HG03354 (cell line): ENCODE measurements at regions not wholly inside any gene's neighbourhood (a gene's known extent, or its start where the extent isn't known, plus 50 kb on each side); places are given as distances from the start of the nearest gene placed in this dataset.
A peak's percentile ranks its signal among the peaks of the same experiment; 100 is the strongest.
"Not testable (repeated sequence)": the region's sequence is repeated elsewhere in the genome, so short reads cannot be mapped to it uniquely, and the experiment has no call there.

Source experiments
- ATAC-seq: cut with Tn5 transposase; IDR thresholded peaks from one replicate; pipeline ENCODE4 v1.9.1; 2021; ENCODE audit warnings: mild to moderate bottlenecking; ENCODE audit not compliant: unreplicated experiment, poor library complexity, severe bottlenecking

DNA sequence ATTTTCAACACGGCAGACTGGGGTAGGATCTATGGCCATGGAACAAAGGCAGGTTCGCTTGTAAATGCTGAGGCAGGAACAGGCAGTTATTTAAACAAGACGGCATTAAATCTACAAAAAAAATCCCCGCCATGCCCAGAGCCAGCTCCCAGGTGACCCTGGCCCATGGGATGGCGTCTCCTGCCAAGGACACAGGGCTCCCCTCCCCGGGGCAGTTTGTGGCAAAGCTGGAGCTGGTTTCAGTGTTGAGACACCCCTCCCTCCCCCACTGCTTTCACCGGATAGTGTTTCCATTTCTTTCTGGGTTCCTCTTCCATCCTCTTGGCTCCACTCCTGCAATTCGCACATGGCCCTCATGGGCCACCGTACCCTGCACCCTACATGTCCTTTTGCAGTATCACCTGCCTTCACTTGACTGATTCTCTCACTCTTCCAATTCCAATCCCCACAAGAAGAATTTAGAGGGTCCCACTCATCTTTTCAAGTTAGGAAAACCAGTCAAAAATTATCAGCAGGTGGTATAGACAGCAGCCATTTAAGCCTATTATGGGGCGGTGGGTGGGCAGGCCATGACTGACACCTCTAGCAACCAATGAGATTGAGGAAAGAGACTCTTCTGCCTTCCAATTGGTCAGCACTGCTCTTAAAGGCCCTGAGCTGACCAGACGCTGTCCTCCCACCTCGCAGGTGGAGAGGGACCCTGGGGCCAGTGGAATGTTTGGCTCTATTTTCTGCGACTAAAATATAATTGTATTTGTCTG is 52.0 kb downstream of the OLIG1 start:
- ATAC-seq, result no peak

DNA sequence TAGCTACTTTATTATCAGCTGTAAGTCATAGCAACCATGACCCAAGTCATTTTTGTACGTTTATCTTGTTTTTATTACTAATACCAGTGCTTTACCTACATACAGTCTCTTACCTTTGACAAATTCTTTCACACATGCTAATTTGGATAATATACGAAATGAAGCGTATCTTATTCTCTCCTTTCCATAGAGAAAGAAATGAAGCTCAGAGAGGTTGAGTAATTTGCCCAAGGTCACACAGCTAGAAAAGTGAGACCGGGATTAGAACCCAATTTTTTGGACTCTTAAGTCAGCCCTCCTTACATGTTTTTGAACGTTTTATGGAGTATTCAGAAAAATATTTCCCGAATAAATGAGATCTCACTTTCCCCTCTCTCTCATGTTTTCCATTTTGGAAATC is 52.6 kb downstream of the OLIG1 start:
- ATAC-seq, result no peak

GRCh38 chr21:33123374-33124123 is 53.6 kb downstream of the OLIG1 start:
- no peak for ATAC-seq

GRCh38 chr21:33124889-33125288 is 54.9 kb downstream of the OLIG1 start:
- ATAC-seq, result no peak

- ATAC-seq, result no peak
These were observed 55.9 kb downstream of the OLIG1 start for GRCh38 chr21:33125680-33126375.

GRCh38 chr21:33126569-33126968 is 56.6 kb downstream of the OLIG1 start:
- no peak for ATAC-seq

DNA sequence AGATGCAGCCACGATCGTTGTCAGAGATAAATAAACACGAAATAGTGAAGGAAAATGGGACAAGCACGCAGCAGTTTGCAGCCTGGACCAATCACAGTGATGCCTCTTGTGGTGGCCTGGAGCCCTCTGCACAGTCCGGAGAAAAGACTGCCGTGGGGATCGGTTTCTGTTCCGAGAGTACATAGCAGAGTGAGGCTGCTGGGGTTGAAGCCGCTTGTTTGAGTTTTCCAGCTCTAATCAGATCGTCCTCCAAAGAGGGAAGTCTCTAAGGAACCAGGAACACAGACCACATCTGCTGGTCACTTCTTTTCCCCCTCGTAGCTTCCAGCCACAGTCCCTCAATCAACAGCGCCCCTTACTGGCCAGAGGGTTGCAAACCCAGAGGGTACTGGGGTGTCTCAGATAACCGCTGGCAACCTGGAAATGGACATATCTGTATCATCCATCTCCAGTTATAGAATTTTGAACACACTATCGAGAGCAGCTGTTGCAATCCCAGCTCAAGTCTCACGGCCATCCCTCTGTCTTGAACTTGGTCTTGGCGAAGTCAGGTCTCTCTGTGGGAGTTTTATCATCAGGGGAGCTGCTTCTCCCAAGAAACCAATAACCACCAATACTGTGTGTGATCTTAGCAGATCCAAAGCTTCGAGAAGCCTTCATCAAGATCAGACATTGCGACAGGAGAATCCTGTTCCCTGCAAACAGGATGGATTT is 57.4 kb downstream of the OLIG1 start:
- ATAC-seq, result peak; percentile 58

DNA sequence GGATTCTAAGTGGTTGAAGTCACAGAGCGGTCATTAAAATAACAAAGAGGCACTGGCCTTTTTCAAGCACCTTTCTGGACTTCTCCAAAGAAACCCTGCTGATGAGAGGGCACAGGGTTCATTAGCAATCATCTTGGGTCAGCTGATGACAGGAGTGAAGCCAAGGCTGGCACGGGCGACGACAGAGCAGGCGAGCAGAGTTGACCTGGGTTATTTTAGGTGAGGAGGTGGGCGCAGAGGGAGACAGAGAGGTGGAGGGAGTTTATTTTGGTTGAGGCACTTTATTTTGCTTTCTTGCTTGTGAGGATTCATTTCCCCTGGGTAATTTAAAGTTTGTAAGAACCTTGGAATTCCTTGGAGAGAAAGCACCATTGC is 57.9 kb downstream of the OLIG1 start:
- ATAC-seq, result no peak

GRCh38 chr21:33128538-33128937 is 58.6 kb downstream of the OLIG1 start:
- ATAC-seq, result no peak

DNA sequence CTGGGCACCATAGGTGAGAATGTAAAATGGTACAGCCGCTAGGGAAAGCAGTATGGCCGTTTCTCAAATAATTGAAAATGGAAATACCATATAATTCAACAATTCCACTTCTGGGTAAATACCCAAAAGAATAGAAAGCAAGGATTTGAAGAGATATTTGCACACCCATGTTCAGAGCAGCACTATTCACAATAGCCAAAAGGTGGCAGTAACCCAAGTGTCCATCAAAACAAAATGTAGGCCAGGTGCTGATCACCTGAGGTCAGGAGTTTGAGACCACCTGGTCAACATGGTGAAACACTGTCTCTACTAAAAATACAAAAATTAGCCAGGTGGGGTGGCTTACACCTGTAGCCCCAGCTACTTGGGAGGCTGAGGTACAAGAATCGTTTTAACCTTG is 62.1 kb downstream of the OLIG1 start:
- ATAC-seq, result no peak

GRCh38 chr21:33133892-33134291 is 64.0 kb downstream of the OLIG1 start:
- ATAC-seq, result no peak

DNA sequence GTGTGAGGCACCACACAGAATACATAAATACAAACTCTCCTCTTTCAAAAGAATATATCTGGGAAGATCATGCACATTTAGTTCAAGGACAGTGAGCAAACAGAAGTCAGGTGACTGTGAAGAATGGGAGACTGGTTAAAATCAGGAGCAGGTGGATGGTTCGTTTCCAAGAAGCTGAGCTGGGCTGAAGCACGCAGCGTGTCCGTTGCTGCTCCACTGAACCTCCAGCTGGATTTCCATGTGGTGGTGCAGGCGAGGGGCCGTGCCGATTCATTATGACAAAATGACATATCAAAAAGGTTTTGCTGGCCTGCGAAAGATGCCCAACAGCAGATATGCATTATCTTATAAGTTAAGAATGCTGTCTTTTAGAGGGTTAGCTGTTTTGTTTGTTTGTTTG is 66.0 kb downstream of the OLIG1 start:
- ATAC-seq, result no peak

- no peak for ATAC-seq
These were observed 67.0 kb downstream of the OLIG1 start for GRCh38 chr21:33136847-33137502.

DNA sequence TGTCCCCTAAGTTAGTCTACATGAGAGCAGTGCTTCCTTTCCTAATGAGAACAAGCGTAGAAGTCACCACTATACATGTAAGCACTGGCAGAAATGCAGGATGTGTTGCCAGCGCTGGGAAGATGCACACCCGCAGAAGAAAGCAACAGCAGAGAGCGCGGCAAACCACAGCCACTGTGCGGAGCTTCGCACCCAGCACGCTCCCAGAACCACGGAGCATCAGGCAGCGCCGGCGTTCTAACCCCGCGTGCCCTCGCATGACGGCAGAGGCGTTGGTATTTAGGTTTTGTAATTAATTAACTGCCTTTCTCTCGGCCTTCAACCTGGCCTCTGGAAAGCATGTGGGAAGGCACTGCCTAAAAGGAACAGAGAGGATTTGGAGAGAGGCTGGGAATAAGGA is 69.1 kb downstream of the OLIG1 start:
- ATAC-seq, result no peak

GRCh38 chr21:33140288-33140687 is 70.3 kb downstream of the OLIG1 start:
- no peak for ATAC-seq

- no peak for ATAC-seq
These were observed 76.5 kb downstream of the OLIG1 start for GRCh38 chr21:33146467-33146866.

- no peak for ATAC-seq
These were observed 79.2 kb downstream of the OLIG1 start for GRCh38 chr21:33149181-33149580.

- not testable (repeated sequence) for ATAC-seq
These were observed 78.8 kb upstream of the IFNAR2 start for GRCh38 chr21:33150968-33151367.

DNA sequence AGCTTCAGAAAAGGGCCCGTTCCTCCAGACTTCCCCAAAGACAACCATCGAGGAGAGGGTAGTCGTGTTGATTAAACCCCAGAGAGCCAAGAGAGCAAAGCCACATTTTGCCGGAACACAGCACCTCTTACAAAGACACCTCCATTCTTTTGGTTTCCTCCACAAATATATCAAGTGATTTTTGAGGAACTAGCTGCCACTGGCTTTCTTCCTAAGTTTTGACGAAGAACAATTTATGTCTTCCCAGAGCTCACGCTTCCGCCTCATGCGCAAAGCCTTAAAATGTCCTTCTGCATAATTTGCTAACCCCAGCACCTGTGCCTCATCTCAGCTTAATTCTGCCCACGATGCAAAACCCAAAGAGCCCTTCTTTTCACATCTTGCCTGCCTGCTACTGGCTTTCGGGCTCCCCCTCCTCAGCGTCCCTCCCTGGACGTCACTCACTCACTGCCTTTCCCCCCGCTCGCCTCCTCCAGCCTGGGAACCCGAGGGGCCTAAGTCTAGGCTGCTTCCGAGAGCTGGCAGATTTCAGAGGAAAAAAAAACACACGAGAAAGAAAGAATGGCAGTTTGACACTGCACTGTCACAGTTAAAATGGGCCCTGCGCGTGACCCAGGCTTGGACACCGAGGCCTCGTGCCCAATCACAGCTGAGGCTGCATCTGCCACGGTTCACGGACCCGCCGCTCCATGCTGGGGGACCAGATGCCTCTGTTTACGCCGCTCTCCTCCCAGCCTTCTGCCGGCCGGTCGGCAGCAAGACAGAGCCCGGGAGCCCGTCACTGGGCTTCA is 77.6 kb upstream of the IFNAR2 start:
- no peak for ATAC-seq
